ENCODE measurements at regions not wholly inside any gene's neighbourhood (a gene's known extent, or its start where the extent isn't known, plus 50 kb on each side); places are given as distances from the start of the nearest gene placed in this dataset.
"Not testable (repeated sequence)": the region's sequence is repeated elsewhere in the genome, so short reads cannot be mapped to it uniquely, and the experiment has no call there.

DNA sequence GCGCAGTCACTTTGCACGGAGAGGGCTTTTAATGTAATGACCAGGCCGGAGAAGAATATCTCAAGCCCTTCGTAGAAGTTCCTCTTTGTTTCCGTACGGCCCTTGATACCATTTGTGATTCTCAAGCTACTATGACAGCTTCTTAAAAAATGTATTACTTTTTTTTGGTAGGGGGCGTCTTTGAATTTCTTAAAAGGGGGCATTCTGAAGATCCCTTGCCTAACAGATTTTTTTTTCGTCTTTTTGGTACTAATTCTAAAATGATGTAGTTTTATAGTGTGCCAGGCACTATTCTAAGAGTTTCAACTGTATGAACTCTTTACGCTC is 614.0 kb downstream of the MCTP2 start:
- DNase-seq, result no peak

DNA sequence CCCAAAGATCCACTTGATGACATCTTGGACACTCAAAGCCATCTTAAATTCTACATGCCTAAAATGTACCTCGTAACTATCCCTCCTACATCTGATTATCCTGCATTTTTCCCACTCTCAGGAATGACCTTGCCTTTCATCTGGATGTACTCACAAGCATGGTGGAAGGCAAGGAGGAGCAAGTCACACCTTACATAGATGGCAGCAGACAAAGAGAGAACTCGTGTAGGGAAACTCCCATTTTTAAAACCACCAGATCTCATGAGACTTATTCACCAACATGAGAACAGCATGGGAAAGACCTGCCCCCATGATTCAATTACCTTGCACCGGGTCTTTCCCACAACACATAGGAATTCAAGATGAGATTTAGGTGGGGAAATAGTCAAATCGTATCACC is 616.0 kb downstream of the MCTP2 start:
- DNase-seq, result no peak

DNA sequence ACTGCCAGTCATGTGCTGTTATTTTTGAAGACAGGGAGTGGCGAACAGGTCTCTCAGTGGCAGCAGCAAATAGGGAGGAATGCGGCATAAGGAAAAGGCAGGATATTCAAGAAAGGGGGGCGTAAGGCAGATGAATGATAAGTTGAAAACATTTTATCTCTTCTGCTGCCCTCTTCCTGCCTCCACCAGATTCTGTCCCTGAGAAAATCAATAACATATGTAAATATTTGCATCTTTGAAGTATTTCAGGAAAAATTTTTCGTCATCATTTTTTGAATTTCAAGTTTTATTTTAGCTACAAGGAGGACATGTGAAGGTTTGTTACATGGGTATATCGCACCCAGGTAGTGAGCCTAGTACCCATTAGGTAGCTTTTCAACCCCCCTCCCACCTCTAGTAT is 616.7 kb downstream of the MCTP2 start:
- no peak for DNase-seq

GRCh38 chr15:94855018-94855408 is 623.7 kb downstream of the MCTP2 start:
- DNase-seq, result no peak

GRCh38 chr15:94855409-94856266 is 624.3 kb downstream of the MCTP2 start:
- DNase-seq, result no peak

- no peak for DNase-seq
These were observed 625.0 kb downstream of the MCTP2 start for GRCh38 chr15:94856267-94856854.

DNA sequence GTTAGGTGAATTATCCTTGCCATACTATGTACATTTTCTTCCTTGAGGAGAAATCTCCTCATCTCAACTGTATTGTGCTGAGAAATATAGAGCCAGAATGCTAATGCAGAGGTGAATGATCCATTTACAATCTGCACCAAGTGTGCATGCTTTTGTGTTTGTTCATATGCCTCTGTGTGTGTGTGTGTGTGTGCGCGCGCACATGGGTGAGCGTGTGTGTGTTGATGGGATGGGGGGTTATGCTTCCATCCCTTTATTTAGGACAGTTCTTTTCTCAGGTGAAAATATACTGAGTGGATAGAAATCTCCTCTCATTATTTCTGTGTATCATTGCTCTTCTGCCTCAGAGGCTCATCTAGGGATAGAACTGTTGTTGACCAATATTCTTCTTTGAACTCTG is 626.1 kb downstream of the MCTP2 start:
- no peak for DNase-seq

GRCh38 chr15:94858011-94858410 is 626.6 kb downstream of the MCTP2 start:
- DNase-seq, result no peak

- DNase-seq, result no peak
These were observed 627.1 kb downstream of the MCTP2 start for GRCh38 chr15:94858449-94858848.

DNA sequence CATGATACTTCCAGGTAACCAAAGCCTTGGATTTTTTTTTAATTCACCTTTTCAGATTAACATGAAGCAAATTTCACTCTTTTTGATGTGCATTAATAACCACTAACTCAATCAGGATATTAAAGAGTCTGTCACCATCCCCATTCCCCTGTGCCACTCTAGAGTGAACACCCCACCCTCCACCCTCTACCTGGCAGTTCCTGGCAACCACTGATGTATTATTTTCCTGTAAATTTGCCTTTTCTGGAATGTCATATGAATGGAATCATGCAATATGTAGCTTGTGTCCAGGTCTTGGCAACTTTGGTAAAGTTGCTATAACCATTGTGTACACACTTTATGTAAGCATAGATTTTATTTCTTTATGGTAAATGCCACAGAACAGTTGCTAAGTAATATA is 627.6 kb downstream of the MCTP2 start:
- no peak for DNase-seq

- DNase-seq, result no peak
These were observed 633.2 kb downstream of the MCTP2 start for GRCh38 chr15:94864600-94864999.

DNA sequence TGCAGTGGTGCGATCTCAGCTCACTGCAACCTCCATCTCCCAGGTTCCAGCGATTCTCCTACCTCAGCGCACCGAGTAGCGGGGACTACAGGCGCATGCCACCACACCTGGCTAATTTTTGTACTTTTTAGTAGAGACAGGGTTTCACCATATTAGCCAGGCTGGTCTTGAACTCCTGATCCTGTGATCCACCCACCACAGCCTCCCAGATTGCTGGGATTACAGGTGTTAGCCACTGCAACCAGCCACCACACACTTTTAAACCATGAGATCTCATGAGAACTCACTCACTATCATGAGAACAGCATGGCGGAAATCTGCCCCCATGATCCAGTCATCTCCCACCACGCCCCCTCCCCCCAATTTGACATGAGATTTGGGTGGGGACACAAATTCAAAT is 636.9 kb downstream of the MCTP2 start:
- not testable (repeated sequence) for DNase-seq

DNA sequence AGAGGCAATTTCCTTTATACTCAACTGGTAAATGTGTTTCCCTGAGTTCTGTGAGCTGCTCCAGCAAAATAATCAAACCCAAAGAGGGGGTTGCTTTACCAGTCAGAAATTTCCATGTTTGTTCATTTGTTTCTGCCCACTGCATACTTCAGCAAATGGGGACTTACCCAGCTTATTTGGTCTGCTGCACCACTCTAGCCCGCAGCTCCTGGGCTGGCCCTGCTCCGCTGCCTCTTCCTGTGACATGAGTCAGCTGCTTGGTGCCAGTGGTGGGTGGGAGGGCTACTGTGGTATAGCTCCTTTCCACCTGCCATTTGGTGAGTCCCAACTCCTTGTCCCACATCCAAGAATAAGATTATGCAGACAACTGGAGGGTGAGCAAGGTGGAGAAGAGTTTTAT is 644.2 kb downstream of the MCTP2 start:
- DNase-seq, result no peak

- no peak for DNase-seq
These were observed 646.5 kb downstream of the MCTP2 start for GRCh38 chr15:94877833-94878232.

DNA sequence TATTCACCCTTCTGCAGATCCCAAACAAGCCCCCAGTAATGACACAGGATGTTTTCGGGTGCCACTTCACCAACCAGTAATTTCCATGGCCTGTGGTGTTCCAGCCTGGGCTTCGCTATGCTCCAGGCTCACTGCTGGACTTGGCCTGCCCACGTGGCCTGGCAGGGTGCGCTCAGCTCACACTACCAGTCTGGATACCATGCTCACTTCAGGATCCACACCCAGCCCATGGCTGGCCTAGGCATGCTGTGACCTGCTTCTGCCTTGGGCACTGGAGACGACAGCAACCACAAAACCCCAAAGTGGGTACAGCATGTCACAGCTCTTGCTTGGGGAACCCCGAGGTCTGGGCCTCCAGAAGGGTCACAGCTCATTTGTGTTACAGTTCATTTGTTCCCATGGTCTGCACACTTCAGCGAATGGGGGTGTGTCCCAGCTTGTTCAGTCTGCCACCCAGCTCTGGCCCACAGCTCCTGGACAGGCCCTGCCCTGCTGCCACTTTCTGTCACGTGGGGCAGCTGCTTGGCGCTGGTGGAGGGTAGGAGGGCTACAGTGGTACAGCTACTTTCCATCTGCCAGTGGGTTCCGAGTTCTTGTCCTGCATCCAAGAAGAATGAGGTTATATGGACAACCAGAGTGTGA is 650.8 kb downstream of the MCTP2 start:
- no peak for DNase-seq

DNA sequence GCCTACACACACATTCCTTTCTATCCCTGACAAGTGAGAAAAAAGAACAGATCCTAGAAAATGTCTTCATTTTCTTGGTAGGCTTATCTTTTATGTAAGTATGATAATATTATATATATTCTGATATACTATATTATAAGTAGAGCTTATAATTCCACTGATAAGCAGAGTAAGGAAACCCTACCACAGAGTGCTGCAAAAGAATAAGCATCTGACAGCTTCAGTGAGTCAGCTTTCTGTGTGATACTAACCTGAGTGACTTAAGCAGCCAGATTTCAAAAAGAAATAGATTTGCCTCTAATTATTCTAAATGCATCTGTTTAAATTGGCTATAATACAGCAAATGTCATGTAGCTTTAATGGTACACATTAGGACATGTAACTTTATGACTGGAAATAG is 656.0 kb downstream of the MCTP2 start:
- DNase-seq, result no peak

DNA sequence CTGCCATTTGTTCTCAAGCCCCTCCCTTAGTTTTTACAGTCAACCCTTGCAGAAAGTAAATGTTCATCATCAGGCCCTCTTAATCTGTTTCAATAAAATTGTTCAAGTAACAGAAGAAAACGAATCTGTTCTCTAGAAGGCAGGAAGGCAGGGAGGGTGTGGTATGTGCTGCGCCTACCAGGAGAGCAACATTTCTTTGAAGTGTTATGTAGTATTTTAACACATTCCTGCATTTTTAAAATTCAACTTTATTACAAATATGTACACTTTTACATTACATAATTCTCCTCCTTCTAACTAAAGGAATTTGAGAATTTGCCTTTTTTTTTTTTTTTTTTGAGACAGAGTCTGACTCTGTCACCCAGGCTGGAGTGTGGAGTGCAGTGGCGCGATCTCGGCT is 657.8 kb downstream of the MCTP2 start:
- DNase-seq, result no peak

DNA sequence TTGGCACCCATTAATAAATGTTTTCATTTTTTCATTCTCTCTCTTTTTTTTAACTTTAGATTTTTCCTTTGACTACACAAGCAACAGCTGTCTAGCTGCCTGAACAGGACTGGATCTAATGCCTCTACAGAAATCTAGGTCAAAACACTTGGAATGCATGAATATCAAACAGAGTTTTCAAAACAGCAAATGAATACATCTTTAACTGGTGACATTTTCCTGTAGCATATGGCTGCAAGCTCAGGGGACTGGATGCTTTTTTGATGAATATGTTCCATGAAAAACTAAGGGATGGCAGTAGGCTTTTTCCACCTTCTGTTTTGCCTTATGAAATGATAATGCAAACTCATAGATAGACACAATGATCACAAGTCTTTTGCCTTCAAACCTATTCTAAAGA is 661.7 kb downstream of the MCTP2 start:
- no peak for DNase-seq

DNA sequence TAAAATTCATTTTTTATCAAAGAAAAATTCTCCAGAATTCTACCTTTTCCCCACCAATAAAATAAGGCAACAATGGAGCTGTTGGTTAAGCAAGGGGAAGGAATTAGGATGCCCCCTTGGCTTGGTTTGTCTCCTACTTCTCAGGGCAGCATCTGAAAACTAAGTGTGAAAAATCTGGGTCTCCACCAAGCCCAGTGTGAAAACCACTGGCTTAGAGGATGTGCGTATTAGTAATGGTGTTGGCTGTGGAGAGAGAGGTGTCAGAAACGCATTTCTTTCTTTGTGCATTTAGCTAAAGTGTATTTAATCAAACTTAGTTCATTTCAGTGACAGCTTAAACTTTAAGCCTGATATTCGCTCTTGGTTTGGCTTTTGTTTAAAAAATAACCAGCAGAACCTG is 662.7 kb downstream of the MCTP2 start:
- DNase-seq, result no peak

DNA sequence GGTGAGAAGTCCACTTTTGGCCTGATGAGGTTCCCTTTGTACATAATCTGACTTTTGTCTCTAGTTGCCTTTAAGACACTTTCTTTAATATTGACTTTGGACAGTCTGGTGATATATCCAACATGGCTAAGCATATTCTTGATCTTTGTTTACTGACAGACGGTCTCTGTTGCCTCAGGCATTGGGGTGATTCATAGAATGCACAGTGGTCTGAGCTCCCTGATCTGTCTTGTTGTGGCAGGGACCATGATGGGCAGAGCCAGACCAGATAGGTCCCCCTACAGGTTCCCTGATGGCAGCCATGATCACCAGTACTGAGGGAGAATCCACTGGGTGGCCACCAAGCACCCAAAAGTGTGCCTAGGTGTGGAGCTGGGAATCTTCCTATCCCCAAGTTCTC is 678.1 kb downstream of the MCTP2 start:
- no peak for DNase-seq

- DNase-seq, result no peak
These were observed 678.8 kb downstream of the MCTP2 start for GRCh38 chr15:94910166-94910565.

DNA sequence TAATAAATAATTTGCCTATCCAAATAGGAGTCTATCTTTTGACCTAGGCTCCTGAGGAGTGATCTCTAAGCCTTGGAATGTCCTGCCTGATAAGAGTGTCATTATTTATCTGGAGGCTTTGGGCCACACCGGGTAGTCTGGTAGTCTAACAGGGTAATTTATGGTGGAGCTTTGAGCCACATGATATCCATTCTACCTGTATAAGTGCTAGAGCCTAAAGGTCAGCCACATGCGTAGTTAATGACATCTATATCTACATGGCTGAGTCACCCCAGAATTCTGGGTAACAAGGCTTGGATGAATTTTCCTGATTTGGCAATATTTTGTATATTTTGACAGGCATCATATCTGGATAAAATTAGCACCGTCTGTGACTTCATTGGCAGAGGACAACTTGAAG is 681.4 kb downstream of the MCTP2 start:
- no peak for DNase-seq

DNA sequence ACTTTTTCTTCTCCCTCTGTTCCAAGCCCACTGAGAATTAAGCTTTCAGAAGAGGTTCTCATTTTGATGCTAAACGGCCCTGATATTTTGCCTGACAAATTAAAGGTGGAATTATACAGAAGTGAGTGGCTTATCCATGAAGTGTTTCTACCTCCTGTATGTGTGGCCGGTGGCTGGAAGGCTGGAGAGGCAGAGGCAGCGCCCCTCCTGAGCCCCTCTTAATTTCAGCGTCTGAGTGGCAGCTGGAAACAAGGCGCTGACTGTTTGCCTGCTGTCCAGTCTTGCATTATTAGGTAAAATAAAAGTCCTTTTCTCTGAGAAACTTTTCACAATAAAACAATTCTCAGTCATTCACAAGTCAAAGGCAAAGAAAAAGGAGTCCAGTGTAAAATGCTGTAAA is 685.7 kb downstream of the MCTP2 start:
- DNase-seq, result no peak

- no peak for DNase-seq
These were observed 690.6 kb downstream of the MCTP2 start for GRCh38 chr15:94921936-94922335.
